KMS-11 (cell line): ENCODE measurements at regions not wholly inside any gene's neighbourhood (a gene's known extent, or its start where the extent isn't known, plus 50 kb on each side); places are given as distances from the start of the nearest gene placed in this dataset.

Experiments
- H2AFZ ChIP-seq: fragments of 200-600 bp; sonication (generic); 2 replicates; pipeline ENCODE4 v1.6.1; 2016; ENCODE audit warnings: antibody characterized with exemption, mixed run types, low read depth
- H3K27ac ChIP-seq: fragments of 200-600 bp; sonication (generic); 2 replicates; pipeline ENCODE4 v1.6.1; 2016; ENCODE audit warnings: mild to moderate bottlenecking, mixed run types
- H3K27me3 ChIP-seq: fragments of 200-600 bp; sonication (generic); 2 replicates; pipeline ENCODE4 v1.6.1; 2017; ENCODE audit warnings: mild to moderate bottlenecking, low read depth, mixed run types, moderate library complexity; ENCODE audit not compliant: insufficient read depth
- H3K36me3 ChIP-seq: fragments of 200-600 bp; sonication (generic); 2 replicates; pipeline ENCODE4 v1.6.1; 2017; ENCODE audit warnings: mild to moderate bottlenecking, mixed run types; ENCODE audit not compliant: insufficient read depth
- H3K4me1 ChIP-seq: fragments of 200-600 bp; sonication (generic); 2 replicates; pipeline ENCODE4 v1.6.1; 2016; ENCODE audit warnings: mild to moderate bottlenecking, low read depth, mixed run types; ENCODE audit not compliant: poor library complexity, severe bottlenecking
- H3K4me2 ChIP-seq: fragments of 200-600 bp; sonication (generic); 2 replicates; pipeline ENCODE4 v1.7.0; 2016; ENCODE audit warnings: mild to moderate bottlenecking, mixed run types
- H3K4me3 ChIP-seq: fragments of 200-600 bp; sonication (generic); IDR thresholded peaks from 2 replicates; pipeline ENCODE4 v1.6.1; 2017; ENCODE audit warnings: low read depth, low read length, mixed read lengths; ENCODE audit not compliant: insufficient read depth
- H3K79me2 ChIP-seq: fragments of 200-600 bp; sonication (generic); 2 replicates; pipeline ENCODE4 v1.6.1; 2016; ENCODE audit warnings: low read depth, mixed run types; ENCODE audit not compliant: insufficient read depth
- H3K9ac ChIP-seq: fragments of 200-600 bp; sonication (generic); 2 replicates; pipeline ENCODE4 v1.6.1; 2016; ENCODE audit warnings: mild to moderate bottlenecking, mixed run types
- H4K20me1 ChIP-seq: fragments of 200-600 bp; sonication (generic); 2 replicates; pipeline ENCODE4 v1.6.1; 2016; ENCODE audit warnings: mild to moderate bottlenecking, mixed run types; ENCODE audit not compliant: insufficient read depth
- TF ChIP-seq, protein P1 (sequence below): fragments of 200-600 bp; sonication (generic); conservative IDR thresholded peaks from 2 replicates; pipeline ENCODE4 v1.6.1; 2017; ENCODE audit warnings: low read depth, mild to moderate bottlenecking, antibody characterized with exemption, low read length, moderate library complexity, mixed read lengths

DNA sequence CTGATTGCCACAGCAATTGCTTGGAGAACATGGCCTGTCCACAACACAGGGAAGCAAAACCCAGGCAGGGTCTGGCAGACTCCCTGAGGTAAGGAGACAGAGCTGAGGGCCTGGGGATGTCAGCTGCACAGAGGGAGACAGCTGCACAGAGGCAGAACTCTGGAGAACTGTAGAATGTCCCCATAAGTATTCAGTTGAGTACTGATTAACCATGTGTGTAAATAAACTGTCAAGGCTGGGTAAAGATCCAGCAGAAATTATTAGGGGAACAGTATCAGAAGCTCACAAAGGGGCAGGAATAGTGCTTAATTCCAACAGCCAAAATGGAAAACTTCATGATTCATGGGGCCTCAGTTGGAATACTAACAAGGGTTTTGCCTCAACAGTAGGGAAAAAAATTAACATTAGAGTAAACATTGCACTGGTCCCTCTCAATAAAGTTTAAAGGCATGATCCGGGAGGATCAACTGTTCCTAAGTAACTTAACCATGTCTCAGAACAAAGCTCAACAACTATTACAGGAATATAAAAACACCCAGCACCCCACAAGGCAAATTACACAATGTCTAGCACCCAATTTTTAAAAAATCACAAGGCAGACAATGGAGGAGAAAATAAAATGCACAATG lies 201.3 kb upstream of the RASSF8 start:
- Histone ChIP-seq H4K20me1 (no peaks in the 10 kb centered on the region), H3K27ac (no peak overlapping the region), H3K4me3 (no peak overlapping the region), H3K4me2 (no peak overlapping the region), H2AFZ (no peak overlapping the region), H3K27me3 (no peaks in the 10 kb centered on the region), H3K9ac (no peak overlapping the region), H3K4me1 (no peaks in the 10 kb centered on the region), H3K79me2 (no peaks in the 10 kb centered on the region), H3K36me3 (no peaks in the 10 kb centered on the region)
- TF ChIP-seq, protein P1, sequence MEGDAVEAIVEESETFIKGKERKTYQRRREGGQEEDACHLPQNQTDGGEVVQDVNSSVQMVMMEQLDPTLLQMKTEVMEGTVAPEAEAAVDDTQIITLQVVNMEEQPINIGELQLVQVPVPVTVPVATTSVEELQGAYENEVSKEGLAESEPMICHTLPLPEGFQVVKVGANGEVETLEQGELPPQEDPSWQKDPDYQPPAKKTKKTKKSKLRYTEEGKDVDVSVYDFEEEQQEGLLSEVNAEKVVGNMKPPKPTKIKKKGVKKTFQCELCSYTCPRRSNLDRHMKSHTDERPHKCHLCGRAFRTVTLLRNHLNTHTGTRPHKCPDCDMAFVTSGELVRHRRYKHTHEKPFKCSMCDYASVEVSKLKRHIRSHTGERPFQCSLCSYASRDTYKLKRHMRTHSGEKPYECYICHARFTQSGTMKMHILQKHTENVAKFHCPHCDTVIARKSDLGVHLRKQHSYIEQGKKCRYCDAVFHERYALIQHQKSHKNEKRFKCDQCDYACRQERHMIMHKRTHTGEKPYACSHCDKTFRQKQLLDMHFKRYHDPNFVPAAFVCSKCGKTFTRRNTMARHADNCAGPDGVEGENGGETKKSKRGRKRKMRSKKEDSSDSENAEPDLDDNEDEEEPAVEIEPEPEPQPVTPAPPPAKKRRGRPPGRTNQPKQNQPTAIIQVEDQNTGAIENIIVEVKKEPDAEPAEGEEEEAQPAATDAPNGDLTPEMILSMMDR = no peak

DNA sequence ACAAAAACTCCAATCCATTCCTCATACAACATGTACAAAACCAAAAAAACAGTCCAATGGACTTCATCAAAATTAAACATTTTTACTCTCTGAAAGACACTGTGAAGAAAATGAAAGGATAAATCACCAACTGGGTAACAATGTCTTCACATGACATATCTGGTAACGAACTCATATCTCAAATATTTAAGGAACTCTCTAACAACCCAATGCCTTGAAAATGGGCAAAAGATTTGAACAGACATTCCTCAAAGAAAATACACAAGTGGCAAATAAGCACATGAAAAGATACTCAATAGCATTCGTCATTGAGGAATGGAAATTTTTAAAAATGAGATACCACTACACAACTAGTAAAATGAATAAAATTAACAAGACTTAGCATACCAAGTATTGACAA lies 198.7 kb upstream of the RASSF8 start:
- H3K4me1 ChIP-seq = no peaks in the 10 kb centered on the region
- TF ChIP-seq, protein P1 = no peak

DNA sequence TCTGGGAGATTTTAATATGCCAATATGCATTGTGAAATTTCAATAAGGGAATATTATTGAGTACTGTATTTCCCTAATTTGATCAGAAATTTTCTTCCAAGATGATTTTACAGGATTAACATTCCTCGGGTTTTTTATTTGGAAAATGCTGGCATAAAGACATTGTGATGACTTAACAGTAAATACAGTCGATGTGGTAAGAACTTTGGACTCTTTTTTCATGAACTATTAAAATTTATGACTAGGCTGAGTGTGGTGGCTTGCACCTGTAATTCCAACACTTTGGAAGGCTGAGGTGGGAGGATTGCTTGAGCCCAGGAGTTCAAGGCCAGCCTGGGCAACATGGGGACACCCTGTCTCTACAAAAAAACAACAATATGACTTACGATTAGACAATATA lies 197.1 kb upstream of the RASSF8 start:
- no peaks in the 10 kb centered on the region for H3K27me3 ChIP-seq
- H3K27ac ChIP-seq = no peak overlapping the region
- no peak overlapping the region for H3K9ac ChIP-seq
- H3K79me2 ChIP-seq = no peaks in the 10 kb centered on the region
- no peak overlapping the region for H3K4me3 ChIP-seq
- H3K4me1 ChIP-seq = no peaks in the 10 kb centered on the region
- no peak overlapping the region for H3K4me2 ChIP-seq
- TF ChIP-seq, protein P1 = no peak
- no peaks in the 10 kb centered on the region for H4K20me1 ChIP-seq
- H2AFZ ChIP-seq = no peak overlapping the region
- H3K36me3 ChIP-seq = no peaks in the 10 kb centered on the region

More for the DNA sequence above, 198.7 kb upstream of the RASSF8 start:
- no peak overlapping the region for H3K27ac ChIP-seq
- H4K20me1 ChIP-seq = no peaks in the 10 kb centered on the region
- H3K9ac ChIP-seq = no peak overlapping the region
- H3K79me2 ChIP-seq = no peaks in the 10 kb centered on the region
- no peak overlapping the region for H2AFZ ChIP-seq
- H3K27me3 ChIP-seq = no peaks in the 10 kb centered on the region
- H3K4me2 ChIP-seq = no peak overlapping the region
- no peaks in the 10 kb centered on the region for H3K36me3 ChIP-seq
- no peak overlapping the region for H3K4me3 ChIP-seq

GRCh38 chr12:25764409-25764808 lies 194.1 kb upstream of the RASSF8 start:
- Histone ChIP-seq H3K4me1 (no peaks in the 10 kb centered on the region), H3K4me2 (no peak overlapping the region), H3K36me3 (no peaks in the 10 kb centered on the region), H3K27me3 (no peaks in the 10 kb centered on the region), H3K4me3 (no peak overlapping the region), H3K9ac (no peak overlapping the region), H3K79me2 (no peaks in the 10 kb centered on the region), H2AFZ (no peak overlapping the region), H3K27ac (no peak overlapping the region), H4K20me1 (no peaks in the 10 kb centered on the region)
- TF ChIP-seq, protein P1 = no peak
